GM12892 (cell line): ENCODE measurements at regions not wholly inside any gene's neighbourhood (a gene's known extent, or its start where the extent isn't known, plus 50 kb on each side); places are given as distances from the start of the nearest gene placed in this dataset.

Experiments
- POLR2A ChIP-seq: IDR thresholded peaks from 2 replicates; pipeline ENCODE4 v1.6.1; 2011; ENCODE audit warnings: low read depth, low read length, control low read depth
- POLR2AphosphoS5 ChIP-seq: IDR thresholded peaks from 2 replicates; pipeline ENCODE4 v1.6.1; 2011; ENCODE audit warnings: low read depth, low read length, control low read depth

GRCh38 chr10:121356183-121356582, 242.1 kb downstream of the FGFR2 start:
- TF ChIP-seq POLR2A (no peak), POLR2AphosphoS5 (no peak)
